HG03060 (cell line): ENCODE measurements at regions not wholly inside any gene's neighbourhood (a gene's known extent, or its start where the extent isn't known, plus 50 kb on each side); places are given as distances from the start of the nearest gene placed in this dataset.

Experiments used
- ATAC-seq: cut with Tn5 transposase; IDR thresholded peaks from one replicate; pipeline ENCODE4 v1.9.1; 2021; ENCODE audit warnings: low read depth, moderate number of reproducible peaks; ENCODE audit not compliant: unreplicated experiment

- ATAC-seq, result no peak
Measured at GRCh38 chr5:39604491-39604890, 179.7 kb upstream of the DAB2 start.

- ATAC-seq, result no peak
Measured at GRCh38 chr5:39599721-39600431, 175.1 kb upstream of the DAB2 start.

GRCh38 chr5:39598661-39599248 lies 174.0 kb upstream of the DAB2 start:
- no peak for ATAC-seq

- no peak for ATAC-seq
Measured at GRCh38 chr5:39588179-39588578, 163.4 kb upstream of the DAB2 start.

- ATAC-seq, result no peak
Measured at GRCh38 chr5:39587675-39588074, 162.9 kb upstream of the DAB2 start.

- ATAC-seq, result no peak
Measured at GRCh38 chr5:39586185-39586584, 161.4 kb upstream of the DAB2 start.

- ATAC-seq, result no peak
Measured at GRCh38 chr5:39584927-39585326, 160.1 kb upstream of the DAB2 start.

GRCh38 chr5:39580702-39581453 lies 156.1 kb upstream of the DAB2 start:
- no peak for ATAC-seq

GRCh38 chr5:39579750-39580149 lies 155.0 kb upstream of the DAB2 start:
- ATAC-seq, result no peak

GRCh38 chr5:39578887-39579497 lies 154.2 kb upstream of the DAB2 start:
- ATAC-seq, result no peak

- ATAC-seq, result no peak
Measured at GRCh38 chr5:39577529-39577928, 152.7 kb upstream of the DAB2 start.

GRCh38 chr5:39570403-39571027 lies 145.7 kb upstream of the DAB2 start:
- ATAC-seq, result no peak

- ATAC-seq, result no peak
Measured at GRCh38 chr5:39569857-39570256, 145.1 kb upstream of the DAB2 start.

GRCh38 chr5:39566891-39567290 lies 142.1 kb upstream of the DAB2 start:
- no peak for ATAC-seq

- no peak for ATAC-seq
Measured at GRCh38 chr5:39566029-39566428, 141.2 kb upstream of the DAB2 start.

GRCh38 chr5:39561421-39561820 lies 136.6 kb upstream of the DAB2 start:
- no peak for ATAC-seq

GRCh38 chr5:39560726-39561125 lies 135.9 kb upstream of the DAB2 start:
- no peak for ATAC-seq

- no peak for ATAC-seq
Measured at GRCh38 chr5:39559923-39560322, 135.1 kb upstream of the DAB2 start.

GRCh38 chr5:39558541-39558940 lies 133.8 kb upstream of the DAB2 start:
- ATAC-seq, result no peak

GRCh38 chr5:39555788-39556187 lies 131.0 kb upstream of the DAB2 start:
- no peak for ATAC-seq
